Astrocyte of the spinal cord (primary cell): ENCODE measurements at regions not wholly inside any gene's neighbourhood (a gene's known extent, or its start where the extent isn't known, plus 50 kb on each side); places are given as distances from the start of the nearest gene placed in this dataset.

Experiments used
- DNase-seq: peaks from one replicate; pipeline ENCODE4 v3.0.0; 2011; ENCODE audit warnings: low read depth, low spot score
- H3K4me3 ChIP-seq: 2 replicates; pipeline ENCODE4 v1.5.1; 2011; ENCODE audit warnings: low read depth, mild to moderate bottlenecking, low read length, moderate library complexity
- in situ Hi-C: cut with HindIII; loops from 2 replicates; pipeline ENCODE4 v1.10.0; 2017; ENCODE audit warnings: low sequenced_read_pairs
- TF ChIP-seq, protein P1 (sequence below): IDR thresholded peaks from 2 replicates; pipeline ENCODE4 v1.5.1; 2012; ENCODE audit warnings: low read depth, mild to moderate bottlenecking, low read length, inconsistent platforms

DNA sequence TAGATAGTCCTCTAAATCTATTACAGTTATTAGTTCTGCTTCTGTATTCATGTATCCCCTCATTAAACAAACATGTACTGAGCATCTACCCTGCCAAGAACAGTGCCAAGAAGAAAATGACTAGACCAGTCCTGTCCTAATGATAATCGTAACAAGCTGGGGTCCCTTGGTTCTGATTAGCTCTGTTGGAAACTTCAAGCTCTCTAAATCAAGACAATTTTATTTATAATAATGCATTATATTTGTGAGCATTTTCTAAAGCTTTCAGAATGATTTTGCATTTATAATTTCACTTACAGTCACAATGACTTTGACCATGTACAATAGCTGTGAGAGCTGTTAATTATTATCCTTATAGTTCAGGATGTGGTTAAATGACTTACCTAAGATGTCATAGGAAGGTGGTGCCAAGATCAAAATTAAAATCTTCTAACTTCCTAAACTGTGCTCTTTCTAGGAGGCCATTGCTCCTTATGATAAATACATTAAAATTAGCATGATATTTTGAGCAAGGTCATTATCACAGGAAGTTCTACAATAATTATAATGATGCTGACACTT is 336.5 kb upstream of the SLC39A10 start:
- DNase-seq, result peak; percentile 4
- TF ChIP-seq, protein P1, sequence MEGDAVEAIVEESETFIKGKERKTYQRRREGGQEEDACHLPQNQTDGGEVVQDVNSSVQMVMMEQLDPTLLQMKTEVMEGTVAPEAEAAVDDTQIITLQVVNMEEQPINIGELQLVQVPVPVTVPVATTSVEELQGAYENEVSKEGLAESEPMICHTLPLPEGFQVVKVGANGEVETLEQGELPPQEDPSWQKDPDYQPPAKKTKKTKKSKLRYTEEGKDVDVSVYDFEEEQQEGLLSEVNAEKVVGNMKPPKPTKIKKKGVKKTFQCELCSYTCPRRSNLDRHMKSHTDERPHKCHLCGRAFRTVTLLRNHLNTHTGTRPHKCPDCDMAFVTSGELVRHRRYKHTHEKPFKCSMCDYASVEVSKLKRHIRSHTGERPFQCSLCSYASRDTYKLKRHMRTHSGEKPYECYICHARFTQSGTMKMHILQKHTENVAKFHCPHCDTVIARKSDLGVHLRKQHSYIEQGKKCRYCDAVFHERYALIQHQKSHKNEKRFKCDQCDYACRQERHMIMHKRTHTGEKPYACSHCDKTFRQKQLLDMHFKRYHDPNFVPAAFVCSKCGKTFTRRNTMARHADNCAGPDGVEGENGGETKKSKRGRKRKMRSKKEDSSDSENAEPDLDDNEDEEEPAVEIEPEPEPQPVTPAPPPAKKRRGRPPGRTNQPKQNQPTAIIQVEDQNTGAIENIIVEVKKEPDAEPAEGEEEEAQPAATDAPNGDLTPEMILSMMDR, result no peak
- in situ Hi-C loops, result no loop called here
- no peak overlapping the region for H3K4me3 ChIP-seq

DNA sequence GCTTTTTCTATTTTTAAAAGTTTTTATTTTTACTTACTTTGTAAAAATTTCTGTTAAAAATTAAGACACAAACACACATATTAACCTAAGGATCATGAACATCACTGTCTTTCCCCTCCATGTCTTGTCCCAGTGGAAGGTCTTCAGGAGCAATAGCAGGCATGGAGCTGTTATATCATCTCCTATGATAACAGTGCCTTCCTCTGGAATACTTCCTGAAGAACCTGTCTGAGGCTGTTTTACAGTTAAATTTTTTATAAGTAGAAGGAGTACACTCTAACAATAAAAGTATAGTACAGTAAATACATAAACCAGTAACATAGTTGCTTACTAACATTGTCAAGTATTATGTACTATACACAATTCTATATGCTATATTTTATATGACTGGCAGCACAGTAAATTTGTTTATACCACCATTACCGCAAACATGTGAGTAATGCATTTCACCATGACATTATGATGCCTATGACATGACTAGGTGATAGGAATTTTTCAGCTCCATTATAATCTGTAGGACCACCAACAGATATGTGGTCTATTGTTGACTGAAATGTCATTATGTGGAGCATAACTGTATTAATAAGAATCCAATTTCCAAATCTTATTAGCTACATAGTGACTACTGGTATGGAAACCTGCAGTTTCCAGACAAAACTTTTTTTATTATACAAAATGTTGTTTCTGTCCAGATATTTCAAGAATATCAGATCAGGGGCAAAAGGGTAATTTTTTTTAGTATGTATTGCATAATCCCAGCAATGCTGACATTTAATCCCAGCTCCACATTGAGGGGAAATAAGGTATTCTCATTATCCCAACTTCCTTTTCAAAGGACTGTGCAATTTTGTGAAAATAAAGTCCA is 337.2 kb upstream of the SLC39A10 start:
- H3K4me3 ChIP-seq, result no peak overlapping the region
- DNase-seq, result peak; percentile 34
- TF ChIP-seq, protein P1, result no peak
- in situ Hi-C loops, result no loop called here

DNA sequence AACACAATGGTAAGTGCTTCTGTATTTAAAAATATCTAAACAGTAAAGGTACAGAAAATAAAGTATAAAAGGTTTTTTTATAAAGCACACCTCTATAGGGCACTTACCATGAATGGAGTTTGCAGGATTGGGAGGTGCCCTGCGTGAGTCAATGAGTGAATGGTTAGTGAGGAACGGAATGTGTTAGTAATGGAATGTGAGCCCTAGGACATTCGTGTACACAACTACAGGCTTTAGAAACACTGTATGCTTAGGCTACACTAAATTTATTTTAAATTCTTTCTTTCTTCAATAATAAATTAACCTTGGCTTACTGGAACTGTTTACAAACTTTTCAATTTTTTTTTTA is 337.9 kb upstream of the SLC39A10 start:
- H3K4me3 ChIP-seq, result no peak overlapping the region
- in situ Hi-C loops, result no loop called here
- DNase-seq, result peak; percentile 70
- TF ChIP-seq, protein P1, result no peak

DNA sequence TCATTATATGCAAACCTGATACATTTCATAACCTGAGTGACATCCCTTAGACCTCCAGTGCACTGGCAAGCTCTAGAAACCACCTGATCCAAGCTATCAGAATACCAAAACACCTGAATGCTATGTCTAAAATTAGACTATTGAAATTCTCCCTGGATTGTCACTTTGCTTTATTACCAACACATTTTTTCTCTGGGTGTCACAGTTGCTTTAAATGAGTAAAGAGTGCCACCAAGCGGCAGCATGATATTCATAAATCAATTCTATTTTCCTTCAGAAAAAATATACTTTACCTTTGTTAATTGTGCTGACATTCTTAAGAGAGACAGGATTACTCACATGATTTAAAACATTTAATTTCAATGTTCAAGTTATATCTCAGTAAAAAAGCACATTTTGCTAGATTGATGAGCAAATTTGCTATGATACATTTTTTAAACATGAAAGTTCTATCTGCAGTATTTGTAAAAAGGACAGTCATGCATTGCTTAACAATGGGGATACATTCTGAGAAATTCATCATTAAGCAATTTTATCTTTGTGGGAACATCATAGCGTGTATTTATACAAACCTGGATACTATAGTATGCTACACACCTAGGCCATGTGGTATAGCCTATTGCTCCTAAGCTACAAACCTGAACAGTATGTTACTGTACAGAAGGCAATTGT is 338.4 kb upstream of the SLC39A10 start:
- in situ Hi-C loops, result no loop called here
- DNase-seq, result peak; percentile 65
- H3K4me3 ChIP-seq, result no peak overlapping the region
- TF ChIP-seq, protein P1, result peak; percentile 33

DNA sequence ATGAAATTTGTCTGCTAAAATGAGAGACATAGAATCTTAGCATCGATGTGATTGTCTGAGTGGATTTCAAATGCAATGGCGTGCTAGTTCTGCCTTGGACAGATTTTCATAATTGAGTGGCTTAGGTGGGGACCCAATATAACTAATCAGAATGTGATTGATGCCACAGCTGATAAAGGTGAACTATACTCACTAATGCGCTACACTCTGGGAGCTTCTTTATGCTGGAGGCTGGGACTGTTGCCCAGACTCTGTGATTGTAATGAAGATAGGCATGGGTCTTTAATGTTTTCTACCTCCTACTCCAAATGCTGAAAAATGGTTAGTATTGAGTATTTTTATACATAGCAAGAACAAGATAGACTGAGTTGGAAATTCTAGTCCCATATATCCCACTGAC is 339.5 kb upstream of the SLC39A10 start:
- no peak for DNase-seq
- in situ Hi-C loops, result no loop called here
- TF ChIP-seq, protein P1, result no peak
- no peak overlapping the region for H3K4me3 ChIP-seq

DNA sequence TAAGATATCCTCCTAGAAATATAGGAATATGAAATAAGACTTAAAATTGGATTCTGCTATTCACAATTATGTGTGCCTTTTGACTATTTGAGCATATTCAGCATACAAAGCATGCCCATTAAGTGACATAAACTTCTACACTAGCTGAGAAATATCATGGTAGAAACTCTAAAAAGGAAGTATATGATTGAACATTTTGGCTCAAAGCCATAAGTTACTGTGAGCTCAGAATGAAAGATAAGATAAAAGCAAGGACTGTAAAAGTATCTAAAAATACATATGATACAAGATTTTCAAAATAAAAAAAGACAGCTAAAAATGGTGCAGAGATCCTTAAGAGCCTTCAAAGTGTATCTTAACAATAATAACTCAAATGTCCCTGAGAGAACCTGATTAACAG is 340.5 kb upstream of the SLC39A10 start:
- in situ Hi-C loops, result no loop called here
- TF ChIP-seq, protein P1, result no peak
- no peak for DNase-seq
- no peak overlapping the region for H3K4me3 ChIP-seq
